H1 (cell line): ENCODE measurements at regions not wholly inside any gene's neighbourhood (a gene's known extent, or its start where the extent isn't known, plus 50 kb on each side); places are given as distances from the start of the nearest gene placed in this dataset.

ENCODE experiments used
- CTCF ChIA-PET: fragments of 300-600 bp; sonication (Branson Sonifier 250); formaldehyde crosslinking; loops from one replicate; lab custom pipeline; 2021; ENCODE audit not compliant: partially characterized antibody; lab: Charles Lee
- POLR2A ChIA-PET: fragments of 300-600 bp; sonication (Branson Sonifier 250); formaldehyde crosslinking; loops from one replicate; lab custom pipeline; 2021; ENCODE audit warnings: inconsistent platforms; ENCODE audit not compliant: partially characterized antibody; lab: Charles Lee
- DNase-seq, 2 experiments: peaks; one replicate each; pipeline versions ENCODE4 v3.0.0 to v3.0.0-alpha.2; 2010 to 2022; ENCODE audit warnings: low spot score in 2 of 2, low read depth in 1 of 2, mixed read lengths in 1 of 2
- FAIRE-seq: peaks from 2 replicates; lab custom pipeline; 2011; peaks lifted over from hg19 to GRCh38; lab: Jason Lieb, UNC
- H2AFZ ChIP-seq: 2 replicates; pipeline ENCODE4 v1.8.1; 2012; ENCODE audit warnings: low read length, inconsistent platforms
- H2AK5ac ChIP-seq: 2 replicates; pipeline ENCODE4 v1.6.1; 2013; ENCODE audit warnings: low read depth, low read length
- H2BK120ac ChIP-seq: replicated peaks from 2 replicates; pipeline ENCODE3; 2013; ENCODE audit warnings: low read depth, low read length, inconsistent platforms
- H2BK12ac ChIP-seq: 2 replicates; pipeline ENCODE4 v1.6.1; 2013; ENCODE audit warnings: low read depth, low read length
- H2BK15ac ChIP-seq: 2 replicates; pipeline ENCODE4 v1.6.1; 2013; ENCODE audit warnings: low read length
- H2BK20ac ChIP-seq: 2 replicates; pipeline ENCODE4 v1.6.1; 2013; ENCODE audit warnings: low read length
- H2BK5ac ChIP-seq: 2 replicates; pipeline ENCODE4 v1.6.1; 2013; ENCODE audit warnings: low read depth, low read length
- H3K14ac ChIP-seq: 2 replicates; pipeline ENCODE4 v1.6.1; 2013; ENCODE audit warnings: inconsistent platforms; ENCODE audit not compliant: insufficient read length
- H3K18ac ChIP-seq: 2 replicates; pipeline ENCODE4 v1.6.1; 2013; ENCODE audit warnings: low read length; ENCODE audit errors: extremely low read depth
- H3K23ac ChIP-seq: 2 replicates; pipeline ENCODE4 v1.6.1; 2013; ENCODE audit warnings: inconsistent platforms; ENCODE audit not compliant: insufficient read length
- H3K23me2 ChIP-seq: 2 replicates; pipeline ENCODE4 v1.6.1; 2013; ENCODE audit warnings: low read depth, low read length
- H3K27ac ChIP-seq: 2 replicates; pipeline ENCODE4 v1.6.1; 2011; ENCODE audit warnings: low read depth, low read length, inconsistent platforms
- H3K27me3 ChIP-seq, 4 experiments: replicated peaks in 1 of 4; 1 replicate in 1 of 4; 2 replicates in 3 of 4; pipeline versions ENCODE4 v1.6.1 to v1.8.1; 2011 to 2013; ENCODE audit warnings: low read length in 3 of 4, mild to moderate bottlenecking in 3 of 4, inconsistent platforms in 2 of 4, mixed read lengths in 2 of 4, moderate library complexity in 1 of 4; ENCODE audit not compliant: control insufficient read depth in 3 of 4, insufficient read depth in 3 of 4; ENCODE audit errors: extremely low read depth in 1 of 4
- H3K36me3 ChIP-seq, 4 experiments: 2 replicates each; pipeline versions ENCODE4 v1.6.1 to v1.8.1; 2011 to 2013; ENCODE audit warnings: mild to moderate bottlenecking in 4 of 4, low read length in 3 of 4, moderate library complexity in 2 of 4, control low read depth in 1 of 4, inconsistent platforms in 1 of 4; ENCODE audit not compliant: insufficient read depth in 4 of 4, control insufficient read depth in 2 of 4
- H3K4ac ChIP-seq: replicated peaks from 2 replicates; pipeline ENCODE3; 2013; ENCODE audit warnings: low read length, low read depth, mixed read lengths, inconsistent platforms; ENCODE audit not compliant: insufficient read length
- H3K4me1 ChIP-seq, 4 experiments: replicated peaks in 1 of 4; 1 replicate in 1 of 4; 2 replicates in 3 of 4; pipeline versions ENCODE4 v1.6.1 to v1.8.1; 2011 to 2013; ENCODE audit warnings: low read length in 3 of 4, inconsistent platforms in 2 of 4, mixed read lengths in 1 of 4; ENCODE audit not compliant: insufficient read depth in 4 of 4, control insufficient read depth in 3 of 4
- H3K4me2 ChIP-seq, 2 experiments: 2 replicates each; pipeline versions ENCODE4 v1.6.1 to v1.8.1; 2011 to 2013; ENCODE audit warnings: low read depth in 2 of 2, low read length in 2 of 2, control low read depth in 1 of 2, inconsistent platforms in 1 of 2, mild to moderate bottlenecking in 1 of 2; ENCODE audit not compliant: insufficient read depth in 1 of 2
- H3K4me3 ChIP-seq, 4 experiments: fragments of 200-600, 300-600 bp in 1 of 4; sonication (generic), shearing (Covaris generic), sonication (Bioruptor Twin) in 1 of 4; 2 replicates each; pipeline versions ENCODE4 v1.5.1 to v1.8.1; 2011 to 2016; ENCODE audit warnings: low read length in 4 of 4, low read depth in 3 of 4, control low read depth in 2 of 4, inconsistent platforms in 2 of 4, mild to moderate bottlenecking in 2 of 4, mixed read lengths in 1 of 4, moderate library complexity in 1 of 4; ENCODE audit not compliant: insufficient read depth in 2 of 4; ENCODE audit errors: extremely low read depth in 1 of 4
- H3K56ac ChIP-seq: replicated peaks from 2 replicates; pipeline ENCODE3; 2013; ENCODE audit warnings: low read depth, mild to moderate bottlenecking, mixed read lengths, low read length, inconsistent platforms; ENCODE audit not compliant: insufficient read length
- H3K79me1 ChIP-seq: 2 replicates; pipeline ENCODE4 v1.6.1; 2013; ENCODE audit warnings: low read depth, low read length, control low read depth
- H3K79me2 ChIP-seq, 2 experiments: 2 replicates each; pipeline versions ENCODE4 v1.6.1 to v1.8.1; 2012 to 2013; ENCODE audit warnings: low read length in 2 of 2, mild to moderate bottlenecking in 2 of 2, inconsistent platforms in 1 of 2; ENCODE audit not compliant: insufficient read depth in 2 of 2, control insufficient read depth in 1 of 2
- H3K9ac ChIP-seq, 4 experiments: replicated peaks in 1 of 4; 1 replicate in 1 of 4; 2 replicates in 3 of 4; pipeline versions ENCODE4 v1.6.1 to v1.8.1; 2011 to 2013; ENCODE audit warnings: low read depth in 3 of 4, low read length in 3 of 4, control low read depth in 2 of 4, mild to moderate bottlenecking in 2 of 4, moderate library complexity in 2 of 4, inconsistent platforms in 1 of 4; ENCODE audit errors: extremely low read depth in 1 of 4
- H3K9me3 ChIP-seq, 2 experiments: 2 replicates each; pipeline versions ENCODE4 v1.6.1 to v1.8.1; 2012 to 2013; ENCODE audit warnings: mild to moderate bottlenecking in 2 of 2, moderate library complexity in 2 of 2, control low read depth in 1 of 2, inconsistent platforms in 1 of 2, low read depth in 1 of 2, low read length in 1 of 2, mixed read lengths in 1 of 2; ENCODE audit not compliant: insufficient read depth in 2 of 2
- H4K20me1 ChIP-seq, 2 experiments: replicated peaks in 1 of 2; 2 replicates each; pipeline versions ENCODE3 to v1.8.1; 2011 to 2013; ENCODE audit warnings: inconsistent platforms in 2 of 2, low read length in 2 of 2, mild to moderate bottlenecking in 1 of 2; ENCODE audit not compliant: insufficient read depth in 2 of 2, control insufficient read depth in 1 of 2
- H4K5ac ChIP-seq: 2 replicates; pipeline ENCODE4 v1.6.1; 2013; ENCODE audit warnings: low read length, low read depth, mixed read lengths, inconsistent platforms; ENCODE audit not compliant: insufficient read length
- H4K8ac ChIP-seq: 2 replicates; pipeline ENCODE4 v1.8.0; 2013; ENCODE audit warnings: mild to moderate bottlenecking, moderate library complexity, low read length, inconsistent platforms; ENCODE audit not compliant: insufficient read depth; ENCODE audit errors: extremely low read depth
- H4K91ac ChIP-seq: replicated peaks from 2 replicates; pipeline ENCODE3; 2013; ENCODE audit warnings: low read length, mixed read lengths, inconsistent platforms; ENCODE audit not compliant: insufficient read length
- CTBP2 ChIP-seq: IDR thresholded peaks from 2 replicates; pipeline ENCODE4 v1.7.0; 2011; ENCODE audit warnings: borderline replicate concordance, mild to moderate bottlenecking, moderate library complexity, mixed read lengths, low read length; ENCODE audit not compliant: insufficient read depth, insufficient read length
- FOSL1 ChIP-seq: IDR thresholded peaks from 2 replicates; pipeline ENCODE4 v1.6.1; 2011; ENCODE audit warnings: mild to moderate bottlenecking, low read depth, low read length, moderate library complexity; ENCODE audit not compliant: insufficient read depth
- GTF2F1 ChIP-seq: IDR thresholded peaks from 2 replicates; pipeline ENCODE4 v1.6.1; 2012; ENCODE audit warnings: low read depth, low read length, improper control_type of control experiment, borderline replicate concordance
- HDAC6 ChIP-seq: IDR thresholded peaks from one replicate; pipeline ENCODE4 v1.7.1; 2012; ENCODE audit warnings: low read depth, mild to moderate bottlenecking, inconsistent platforms, low read length, moderate library complexity
- KDM1A ChIP-seq: fragments of 200-600, 300-600 bp; sonication (generic); IDR thresholded peaks from 2 replicates; pipeline ENCODE4 v1.7.1; 2016; ENCODE audit warnings: mild to moderate bottlenecking, low read length, borderline replicate concordance
- RFX5 ChIP-seq: IDR thresholded peaks from 2 replicates; pipeline ENCODE4 v1.6.1; 2011; ENCODE audit warnings: low read depth, low read length, improper control_type of control experiment, borderline replicate concordance
- TCF12 ChIP-seq: IDR thresholded peaks from 2 replicates; pipeline ENCODE4 v1.6.1; 2011; ENCODE audit warnings: low read depth, mild to moderate bottlenecking, low read length
- TEAD4 ChIP-seq: IDR thresholded peaks from 2 replicates; pipeline ENCODE4 v1.6.1; 2012; ENCODE audit warnings: low read depth, low read length, inconsistent platforms, mixed read lengths
- USF2 ChIP-seq: IDR thresholded peaks from 2 replicates; pipeline ENCODE4 v1.6.1; 2011; ENCODE audit warnings: low read length, improper control_type of control experiment
- WGBS, 2 experiments: shearing (Covaris generic) in 1 of 2; methylation state at CpG; one replicate each; pipeline versions ENCODE4 v1.1.6 to v1.1.7; 2013 to 2015; ENCODE audit warnings: low lambda C conversion rate in 2 of 2, mixed read lengths in 2 of 2, inconsistent platforms in 1 of 2, low coverage in 1 of 2, missing lambda C conversion rate in 1 of 2; ENCODE audit not compliant: insufficient replicate concordance in 2 of 2, insufficient coverage in 1 of 2, insufficient read length in 1 of 2; ENCODE audit errors: extremely low coverage in 1 of 2, missing lambda C conversion rate in 1 of 2; 5-methylcytosine and 5-hydroxymethylcytosine counted together

GRCh38 chr16:17654571-17654970 lies 183.8 kb upstream of the XYLT1 start:
- peaks cover 2% of the 10 kb centered on the region; the same call in 1 of the 2 replicates for H3K23me2 ChIP-seq
- H3K4me1 ChIP-seq, result peaks cover 0 to 8% (median 3%) of the 10 kb centered on the region in 4 experiments; a peak in 3 of 7 replicates
- no peak overlapping the region for H2BK5ac ChIP-seq
- no peaks in the 10 kb centered on the region for H3K36me3 ChIP-seq
- H2BK15ac ChIP-seq, result no peak overlapping the region
- FAIRE-seq (no peak), DNase-seq (no peak)
- no peak overlapping the region for H2BK20ac ChIP-seq
- no peak overlapping the region for H3K14ac ChIP-seq
- H3K27me3 ChIP-seq, result no peaks in the 10 kb centered on the region
- no peak overlapping the region for H4K5ac ChIP-seq
- H3K27ac ChIP-seq, result no peak overlapping the region
- H4K20me1 ChIP-seq, result no peaks in the 10 kb centered on the region
- POLR2A ChIA-PET, result no interaction called here
- CTCF ChIA-PET, result no interaction called here
- no peak overlapping the region for H2AK5ac ChIP-seq
- no peak overlapping the region for H3K18ac ChIP-seq
- no peaks in the 10 kb centered on the region for H3K79me1 ChIP-seq
- no peak overlapping the region for H3K9ac ChIP-seq
- no peak overlapping the region for H2AFZ ChIP-seq
- no peak overlapping the region for H4K8ac ChIP-seq
- H3K4me3 ChIP-seq, result no peak overlapping the region
- TF ChIP-seq RFX5 (no peak), HDAC6 (no peak), KDM1A (no peak), GTF2F1 (no peak), USF2 (no peak), TCF12 (no peak), TEAD4 (no peak), CTBP2 (no peak), FOSL1 (no peak)
- 84% methylated on average over 4 of the region's 4 CpGs; no CpG with 5 or more reads in 1 of the 2 experiments for WGBS, 2 experiments
- no peak overlapping the region for H2BK120ac ChIP-seq
- no peaks in the 10 kb centered on the region for H3K9me3 ChIP-seq
- H3K4ac ChIP-seq, result no peak overlapping the region
- H3K56ac ChIP-seq, result no peak overlapping the region
- no peak overlapping the region for H2BK12ac ChIP-seq
- H3K79me2 ChIP-seq, result no peaks in the 10 kb centered on the region
- no peak overlapping the region for H3K23ac ChIP-seq
- no peak overlapping the region for H3K4me2 ChIP-seq
- no peak overlapping the region for H4K91ac ChIP-seq
